SK-N-SH treated with all-trans-retinoic acid at 6 μM for 48 hours (cell line): ENCODE measurements at regions not wholly inside any gene's neighbourhood (a gene's known extent, or its start where the extent isn't known, plus 50 kb on each side); places are given as distances from the start of the nearest gene placed in this dataset.

Experiments
- OSR1 ChIP-seq: fragments of 250-450 bp; sonication (Bioruptor Pico); IDR thresholded peaks from 2 replicates; pipeline ENCODE4 v1.8.0; 2022; ENCODE audit warnings: moderate library complexity, mild to moderate bottlenecking, inconsistent platforms
- PPARA ChIP-seq: fragments of 250-450 bp; sonication (Bioruptor Pico); IDR thresholded peaks from 2 replicates; pipeline ENCODE4 v1.5.0; 2020; ENCODE audit warnings: mild to moderate bottlenecking, borderline replicate concordance
- ZFP3 ChIP-seq: fragments of 250-450 bp; sonication (Bioruptor Pico); IDR thresholded peaks from 2 replicates; pipeline ENCODE4 v1.5.0; 2020; ENCODE audit warnings: mild to moderate bottlenecking, moderate library complexity
- ZFP30 ChIP-seq: fragments of 450-650 bp; formaldehyde crosslinking; IDR thresholded peaks from 2 replicates; pipeline ENCODE4 v1.5.0; 2022; ENCODE audit warnings: mild to moderate bottlenecking, moderate library complexity

DNA sequence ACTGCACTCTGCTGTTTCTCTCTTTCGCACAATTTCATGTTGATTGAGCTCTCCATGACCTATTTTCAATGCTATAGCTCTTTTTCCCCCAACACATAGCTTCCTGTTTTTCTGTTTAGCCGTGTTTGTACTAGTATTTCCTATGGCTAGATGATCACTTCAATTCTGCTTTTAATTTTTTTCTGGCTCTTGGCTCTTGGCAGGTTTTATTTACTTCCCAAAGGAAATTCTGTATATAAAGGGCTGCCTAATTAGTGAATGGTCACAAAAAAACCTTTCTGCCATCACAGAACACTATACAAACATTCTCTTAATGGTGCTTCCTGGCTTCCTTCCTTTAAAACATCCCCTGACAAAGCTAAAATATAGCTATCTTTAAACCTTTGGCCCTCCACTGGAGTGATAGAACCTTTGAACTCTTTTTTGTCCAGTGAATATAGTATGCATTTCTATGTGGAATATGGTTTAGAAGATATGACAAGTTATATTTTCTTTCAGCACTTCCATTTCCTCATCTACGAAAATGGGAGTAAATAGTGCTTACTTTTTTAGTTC is 88.2 kb downstream of the RASSF9 start:
- TF ChIP-seq ZFP3, result no peak
- TF ChIP-seq OSR1 (CRISPR knock-in tag), result no peak
- TF ChIP-seq PPARA (CRISPR knock-in tag), result no peak
- no peak for TF ChIP-seq ZFP30 (CRISPR knock-in tag)
